ENCODE measurements at regions not wholly inside any gene's neighbourhood (a gene's known extent, or its start where the extent isn't known, plus 50 kb on each side); places are given as distances from the start of the nearest gene placed in this dataset.

- no peak for TF ChIP-seq POLR2AphosphoS5 (IDR thresholded peaks at IDR 0.05; ENCODE audit: low read depth, low read length)
- no peak for TF ChIP-seq POLR2A (IDR thresholded peaks at IDR 0.05; ENCODE audit: low read depth, low read length)
These were observed 116.1 kb downstream of the C16orf95 start for GRCh38 chr16:87201052-87201451.

Measured in GM12892 (cell line).